ENCODE measurements at regions not wholly inside any gene's neighbourhood (a gene's known extent, or its start where the extent isn't known, plus 50 kb on each side); places are given as distances from the start of the nearest gene placed in this dataset.
A peak's percentile ranks its signal among the peaks of the same experiment; 100 is the strongest.

- no peak overlapping the region for H3K18ac ChIP-seq (ENCODE audit: low read depth, low read length)
- ATAC-seq (ENCODE audit: low read depth), result no peak
- H3K14ac ChIP-seq (replicated peaks; ENCODE audit: low read depth, low read length), result no peak overlapping the region
- H3K4me1 ChIP-seq (ENCODE audit: control insufficient read depth, insufficient read depth, low read length), result peaks cover 16% of the 10 kb centered on the region
- no peak overlapping the region for H4K8ac ChIP-seq (ENCODE audit: low read depth in 2 of 2, low read length in 2 of 2)
- no peak overlapping the region for H3K4ac ChIP-seq (ENCODE audit: low read depth, low read length)
- H3K23ac ChIP-seq (ENCODE audit: low read depth, low read length), result no peak overlapping the region
- POLR2A ChIA-PET (ENCODE audit: unreplicated experiment), result no interaction called here
- dilution Hi-C loops (cut with HindIII; ENCODE audit: low sequenced_read_pairs, unreplicated experiment) (no loop called here), in situ Hi-C loops (cut with MboI; ENCODE audit: low sequenced_read_pairs) (loop anchor here (25.0 kb wide), 1 partner anchor 816 kb away; no protein-coding TSS in a partner anchor), intact Hi-C loops (cut with micrococcal nuclease) (loop anchor here (5.0 kb wide), 3 partner anchors 111 to 916 kb away; no protein-coding TSS in a partner anchor)
- DNase-seq, result no peak
- WGBS, 2 experiments (ENCODE audit: extremely low coverage in 2 of 2, insufficient read length in 1 of 2), result 92% methylated on average over 2 of the region's 2 CpGs; no CpG with 5 or more reads in 1 of the 2 experiments
- no peak overlapping the region for H3K27ac ChIP-seq (ENCODE audit: insufficient read depth, low read length)
- no peaks in the 10 kb centered on the region for H4K20me1 ChIP-seq (ENCODE audit: insufficient read depth, low read length)
- CTCF ChIA-PET, result no interaction called here
- no TSS peak for BruUV-seq (replicated peaks)
- no peak overlapping the region for H3K9ac ChIP-seq (ENCODE audit: low read depth, low read length)
- no peak overlapping the region for H4K5ac ChIP-seq (ENCODE audit: low read depth, low read length)
- no peaks in the 10 kb centered on the region for H3K9me3 ChIP-seq (ENCODE audit: control insufficient read depth, insufficient read depth, low read length)
- H2AK9ac ChIP-seq (replicated peaks; ENCODE audit: low read depth, low read length, poor library complexity), result no peak overlapping the region
- no peak overlapping the region for H4K91ac ChIP-seq (ENCODE audit: insufficient read depth, low read depth, low read length)
- H3K27me3 ChIP-seq (ENCODE audit: control insufficient read depth, insufficient read depth, low read length), result no peaks in the 10 kb centered on the region
- no peak overlapping the region for H3K56ac ChIP-seq (ENCODE audit: extremely low read depth, insufficient read depth, low read length)
- peak overlapping the region; percentile 12; the same call in 1 of the 2 replicates for H2AK5ac ChIP-seq (ENCODE audit: low read depth, low read length)
- H2BK15ac ChIP-seq (ENCODE audit: low read depth, low read length), result no peak overlapping the region; the same call in 2 of the 3 replicates
- peaks cover 2% of the 10 kb centered on the region; the same call in 1 of the 2 replicates for H3K9me1 ChIP-seq (ENCODE audit: insufficient read depth, low read length)
- H3K79me1 ChIP-seq (ENCODE audit: low read depth in 1 of 2, low read length in 2 of 2), result no peaks in the 10 kb centered on the region
- H2BK5ac ChIP-seq (ENCODE audit: low read depth, low read length, poor library complexity, severe bottlenecking), result no peak overlapping the region
- no peak overlapping the region for H2AFZ ChIP-seq (replicated peaks; ENCODE audit: low read length, poor library complexity)
- no peak overlapping the region for H2BK120ac ChIP-seq (ENCODE audit: low read depth, low read length)
- no peaks in the 10 kb centered on the region for H3K36me3 ChIP-seq (ENCODE audit: control insufficient read depth, insufficient read depth, low read length)
- no peak overlapping the region for H3K4me2 ChIP-seq (ENCODE audit: low read depth, low read length)
- TF ChIP-seq CHD1 (IDR thresholded peaks at IDR 0.05; ENCODE audit: low read depth, low read length) (no peak), POLR2A (IDR thresholded peaks at IDR 0.05; ENCODE audit: low read depth, low read length) (no peak), BHLHE40 (IDR thresholded peaks at IDR 0.05; ENCODE audit: low read depth, low read length) (no peak), FOS (IDR thresholded peaks at IDR 0.05; ENCODE audit: low read depth, low read length) (no peak), ELK1 (IDR thresholded peaks at IDR 0.05; ENCODE audit: borderline replicate concordance, low read depth, low read length) (no peak), SMC3 (IDR thresholded peaks at IDR 0.05; ENCODE audit: low read depth, low read length) (no peak), MAZ (IDR thresholded peaks at IDR 0.05; ENCODE audit: borderline replicate concordance, low read depth, low read length) (no peak), USF2 (IDR thresholded peaks at IDR 0.05; ENCODE audit: low read depth, low read length) (no peak), NFE2L2 (IDR thresholded peaks at IDR 0.05; ENCODE audit: low read depth, low read length) (no peak), MXI1 (IDR thresholded peaks at IDR 0.05; ENCODE audit: borderline replicate concordance, low read depth, low read length) (no peak), RFX5 (IDR thresholded peaks at IDR 0.05; ENCODE audit: low read depth, low read length) (no peak), CEBPB (IDR thresholded peaks at IDR 0.05; ENCODE audit: low read depth, low read length) (no peak), RCOR1 (IDR thresholded peaks at IDR 0.05; ENCODE audit: insufficient replicate concordance, low read length) (no peak), MAFK (IDR thresholded peaks at IDR 0.05; ENCODE audit: low read depth, low read length) (no peak), RAD21 (IDR thresholded peaks at IDR 0.05; ENCODE audit: low read length) (no peak)
- TF ChIP-seq, protein P1, sequence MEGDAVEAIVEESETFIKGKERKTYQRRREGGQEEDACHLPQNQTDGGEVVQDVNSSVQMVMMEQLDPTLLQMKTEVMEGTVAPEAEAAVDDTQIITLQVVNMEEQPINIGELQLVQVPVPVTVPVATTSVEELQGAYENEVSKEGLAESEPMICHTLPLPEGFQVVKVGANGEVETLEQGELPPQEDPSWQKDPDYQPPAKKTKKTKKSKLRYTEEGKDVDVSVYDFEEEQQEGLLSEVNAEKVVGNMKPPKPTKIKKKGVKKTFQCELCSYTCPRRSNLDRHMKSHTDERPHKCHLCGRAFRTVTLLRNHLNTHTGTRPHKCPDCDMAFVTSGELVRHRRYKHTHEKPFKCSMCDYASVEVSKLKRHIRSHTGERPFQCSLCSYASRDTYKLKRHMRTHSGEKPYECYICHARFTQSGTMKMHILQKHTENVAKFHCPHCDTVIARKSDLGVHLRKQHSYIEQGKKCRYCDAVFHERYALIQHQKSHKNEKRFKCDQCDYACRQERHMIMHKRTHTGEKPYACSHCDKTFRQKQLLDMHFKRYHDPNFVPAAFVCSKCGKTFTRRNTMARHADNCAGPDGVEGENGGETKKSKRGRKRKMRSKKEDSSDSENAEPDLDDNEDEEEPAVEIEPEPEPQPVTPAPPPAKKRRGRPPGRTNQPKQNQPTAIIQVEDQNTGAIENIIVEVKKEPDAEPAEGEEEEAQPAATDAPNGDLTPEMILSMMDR (conservative IDR thresholded peaks at IDR 0.05; ENCODE audit: low read depth, low read length), result no peak
- H3K4me3 ChIP-seq (ENCODE audit: insufficient read depth, low read depth, low read length), result no peak overlapping the region
- no peak overlapping the region for H2BK20ac ChIP-seq (ENCODE audit: low read depth, low read length)
These were observed 302.6 kb downstream of the ACTL7B start for GRCh38 chr9:108553111-108553635.
